Mucosa of descending colon (tissue), 3 donors: ENCODE measurements at regions not wholly inside any gene's neighbourhood (a gene's known extent, or its start where the extent isn't known, plus 50 kb on each side); places are given as distances from the start of the nearest gene placed in this dataset.
"Not testable (repeated sequence)": the region's sequence is repeated elsewhere in the genome, so short reads cannot be mapped to it uniquely, and the experiment has no call there.

Source experiments
- ATAC-seq: fragments of 200-7000 bp; cut with Tn5 transposase; one replicate; pipeline ENCODE4 v1.9.1; 2020; ENCODE audit warnings: mild to moderate bottlenecking, moderate library complexity
- DNase-seq, 3 donors: peaks; one replicate each; pipeline ENCODE4 v3.0.0-alpha.2; 2020
- H3K36me3 ChIP-seq: fragments of 200-600 bp; one replicate; pipeline ENCODE4 v1.8.0; 2021; ENCODE audit warnings: low read depth, mild to moderate bottlenecking
- H3K4me1 ChIP-seq: fragments of 200-600 bp; one replicate; pipeline ENCODE4 v1.8.0; 2021; ENCODE audit warnings: low read depth, mild to moderate bottlenecking
- H3K4me3 ChIP-seq: fragments of 200-600 bp; one replicate; pipeline ENCODE4 v1.8.0; 2021; ENCODE audit warnings: mild to moderate bottlenecking
- H3K9me3 ChIP-seq: fragments of 200-600 bp; one replicate; pipeline ENCODE4 v1.8.0; 2021; ENCODE audit warnings: mild to moderate bottlenecking
- CTCF ChIP-seq: fragments of 200-600 bp; IDR thresholded peaks from one replicate; pipeline ENCODE4 v1.8.0; 2022; ENCODE audit warnings: antibody characterized with exemption, mild to moderate bottlenecking
- intact Hi-C, 2 donors: fragments of 100-400 bp; cut with DNase I in 1 of 2; cut with micrococcal nuclease in 1 of 2; formaldehyde crosslinking; loops; one replicate each; pipeline versions ENCODE4 v1.11.0 to v1.11.1; 2022; cut with DNase I, micrococcal nuclease
- donor health status: DM: no; HTN: no; CAD: no; lungs with moderate emphysema.
- donor health status: DM: no; HTN: no; CAD: no.
- donor health status: DM: no; HTN: yes; CAD: no.

DNA sequence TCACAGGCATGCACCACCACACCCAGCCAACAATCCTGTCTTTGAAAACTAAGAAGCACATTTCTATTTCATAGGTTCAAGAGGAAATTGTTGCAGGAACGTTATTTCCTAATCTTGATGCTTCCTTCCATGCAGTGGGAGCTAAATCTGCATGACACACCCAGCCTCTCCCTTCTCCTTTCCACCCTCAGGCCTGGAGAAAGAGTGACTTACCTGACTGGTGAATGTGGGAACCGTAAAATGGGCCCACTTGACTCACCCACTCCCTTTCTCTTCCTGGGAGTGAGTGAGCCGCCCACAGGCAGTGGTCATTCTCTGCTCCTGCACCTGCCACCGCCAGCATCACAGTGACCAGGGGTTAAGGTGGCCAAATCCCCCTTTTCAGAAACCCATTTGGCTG, 78.2 kb downstream of the C9orf50 start:
- no peaks in the 10 kb centered on the region for H3K4me1 ChIP-seq
- no peak overlapping the region for H3K4me3 ChIP-seq
- H3K36me3 ChIP-seq: no peaks in the 10 kb centered on the region
- DNase-seq (no peak), ATAC-seq (no peak)
- intact Hi-C loops: no loop called here
- H3K9me3 ChIP-seq: peaks cover 6% of the 10 kb centered on the region
- TF ChIP-seq CTCF: no peak

GRCh38 chr9:129541270-129541669, 79.6 kb downstream of the C9orf50 start:
- DNase-seq: no peak
- no peaks in the 10 kb centered on the region for H3K4me1 ChIP-seq
- H3K9me3 ChIP-seq: peaks cover 6% of the 10 kb centered on the region
- H3K4me3 ChIP-seq: no peak overlapping the region
- intact Hi-C loops: no loop called here
- no peak for ATAC-seq
- no peaks in the 10 kb centered on the region for H3K36me3 ChIP-seq
- no peak for TF ChIP-seq CTCF

GRCh38 chr9:129539446-129539845, 81.5 kb downstream of the C9orf50 start:
- intact Hi-C loops: no loop called here
- H3K36me3 ChIP-seq: no peaks in the 10 kb centered on the region
- TF ChIP-seq CTCF: no peak
- DNase-seq (no peak), ATAC-seq (no peak)
- H3K4me3 ChIP-seq: no peak overlapping the region
- peaks cover 6% of the 10 kb centered on the region for H3K9me3 ChIP-seq
- H3K4me1 ChIP-seq: no peaks in the 10 kb centered on the region

- H3K4me3 ChIP-seq, ATAC-seq, H3K4me1 ChIP-seq, H3K36me3 ChIP-seq, H3K9me3 ChIP-seq, intact Hi-C loops, DNase-seq: not testable (repeated sequence)
These were observed 89.0 kb downstream of the C9orf50 start for GRCh38 chr9:129531860-129532402.

DNA sequence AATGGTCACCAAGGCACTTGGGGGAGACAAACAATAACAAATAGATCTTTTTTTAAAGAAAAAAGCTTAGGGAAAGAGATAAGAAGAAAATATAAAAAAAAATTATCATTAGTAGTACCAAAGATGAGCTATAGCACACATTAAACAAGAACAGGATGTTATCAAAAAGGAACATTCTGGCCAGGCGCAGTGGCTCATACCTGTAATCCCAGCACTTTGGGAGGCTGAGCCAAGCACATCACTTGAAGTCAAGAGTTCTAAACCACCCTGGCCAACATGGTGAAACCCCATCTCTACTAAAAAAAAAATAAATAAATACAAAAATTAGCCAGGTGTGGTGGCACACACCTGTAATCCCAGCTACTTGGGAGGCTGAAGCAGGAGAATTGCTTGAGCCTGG, 92.9 kb downstream of the C9orf50 start:
- ATAC-seq, H3K4me3 ChIP-seq, H3K4me1 ChIP-seq, H3K9me3 ChIP-seq, intact Hi-C loops, DNase-seq, H3K36me3 ChIP-seq: not testable (repeated sequence)

DNA sequence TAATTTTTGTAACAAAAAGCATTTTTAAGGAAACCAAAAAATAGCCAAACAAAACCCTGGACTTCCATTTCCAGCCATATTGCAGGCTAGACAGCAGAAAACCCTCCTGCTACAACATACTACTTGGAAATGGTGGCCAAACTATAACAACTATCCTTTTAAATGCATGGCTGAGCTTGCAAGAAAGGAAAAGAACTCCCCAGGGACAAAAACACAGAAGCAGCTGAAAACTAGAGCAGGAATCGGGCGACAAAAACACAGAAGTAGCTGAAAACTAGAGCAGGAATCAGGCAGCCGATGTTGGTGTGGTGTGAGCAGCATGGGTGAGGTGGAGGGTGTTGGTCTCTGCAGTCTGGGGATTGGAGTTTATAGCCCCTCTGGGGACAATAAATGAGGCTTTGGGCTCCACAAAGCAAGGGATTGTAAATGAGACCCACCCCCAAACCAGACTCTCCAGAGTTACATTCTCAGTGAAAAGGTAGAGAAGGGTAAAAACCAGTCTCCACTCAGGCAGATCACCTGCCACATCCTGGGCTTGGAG, 95.2 kb downstream of the C9orf50 start:
- ATAC-seq (no peak), DNase-seq (no peak)
- no peaks in the 10 kb centered on the region for H3K36me3 ChIP-seq
- H3K9me3 ChIP-seq: no peaks in the 10 kb centered on the region
- intact Hi-C loops: no loop called here
- H3K4me3 ChIP-seq: no peak overlapping the region
- no peaks in the 10 kb centered on the region for H3K4me1 ChIP-seq
- TF ChIP-seq CTCF: no peak
